Hepatocyte (in vitro differentiated cells): ENCODE measurements at regions not wholly inside any gene's neighbourhood (a gene's known extent, or its start where the extent isn't known, plus 50 kb on each side); places are given as distances from the start of the nearest gene placed in this dataset.
"Not testable (repeated sequence)": the region's sequence is repeated elsewhere in the genome, so short reads cannot be mapped to it uniquely, and the experiment has no call there.

Source experiments
- CTCF ChIP-seq: fragments of 200-600 bp; sonication (generic); IDR thresholded peaks from 2 replicates; pipeline ENCODE4 v1.5.1; 2016; ENCODE audit warnings: antibody characterized with exemption, mild to moderate bottlenecking; ENCODE audit not compliant: poor library complexity
- EZH2 ChIP-seq: fragments of 200-600 bp; sonication (generic); IDR thresholded peaks from 2 replicates; pipeline ENCODE4 v1.6.1; 2016; ENCODE audit warnings: antibody characterized with exemption, mild to moderate bottlenecking, borderline replicate concordance
- EZH2phosphoT487 ChIP-seq: fragments of 200-600 bp; sonication (generic); IDR thresholded peaks from one replicate; pipeline ENCODE4 v1.6.1; 2018; ENCODE audit warnings: antibody characterized with exemption, mild to moderate bottlenecking, low read depth, moderate library complexity; ENCODE audit not compliant: unreplicated experiment, severe bottlenecking

GRCh38 chr3:33970180-33970579, 171.8 kb downstream of the PDCD6IP start:
- not testable (repeated sequence) for TF ChIP-seq EZH2phosphoT487, CTCF, EZH2
